HEK293 (cell line): ENCODE measurements at regions not wholly inside any gene's neighbourhood (a gene's known extent, or its start where the extent isn't known, plus 50 kb on each side); places are given as distances from the start of the nearest gene placed in this dataset.

Source experiments
- MZF1 ChIP-seq: fragments of 450-650 bp; formaldehyde crosslinking; IDR thresholded peaks from 2 replicates; pipeline ENCODE4 v1.5.1; 2017; ENCODE audit warnings: missing biosample characterization, missing genetic modification characterization, borderline replicate concordance
- ZNF155 ChIP-seq: fragments of 450-650 bp; formaldehyde crosslinking; IDR thresholded peaks from 2 replicates; pipeline ENCODE4 v1.5.1; 2016; ENCODE audit warnings: missing biosample characterization, missing genetic modification characterization
- ZNF221 ChIP-seq: fragments of 450-650 bp; formaldehyde crosslinking; IDR thresholded peaks from 2 replicates; pipeline ENCODE4 v1.5.1; 2017; ENCODE audit warnings: missing biosample characterization, missing genetic modification characterization, borderline replicate concordance
- ZNF561 ChIP-seq: fragments of 450-650 bp; IDR thresholded peaks from 2 replicates; pipeline ENCODE4 v1.5.1; 2018; ENCODE audit warnings: missing biosample characterization, missing genetic modification characterization, borderline replicate concordance
- TF ChIP-seq, protein P1 (sequence below): fragments of 450-650 bp; formaldehyde crosslinking; IDR thresholded peaks from 2 replicates; pipeline ENCODE4 v1.5.1; 2016; ENCODE audit warnings: missing biosample characterization, missing genetic modification characterization
- TF ChIP-seq, protein P2 (sequence below): fragments of 450-650 bp; formaldehyde crosslinking; IDR thresholded peaks from 2 replicates; pipeline ENCODE4 v1.5.1; 2016; ENCODE audit warnings: missing biosample characterization, missing genetic modification characterization

DNA sequence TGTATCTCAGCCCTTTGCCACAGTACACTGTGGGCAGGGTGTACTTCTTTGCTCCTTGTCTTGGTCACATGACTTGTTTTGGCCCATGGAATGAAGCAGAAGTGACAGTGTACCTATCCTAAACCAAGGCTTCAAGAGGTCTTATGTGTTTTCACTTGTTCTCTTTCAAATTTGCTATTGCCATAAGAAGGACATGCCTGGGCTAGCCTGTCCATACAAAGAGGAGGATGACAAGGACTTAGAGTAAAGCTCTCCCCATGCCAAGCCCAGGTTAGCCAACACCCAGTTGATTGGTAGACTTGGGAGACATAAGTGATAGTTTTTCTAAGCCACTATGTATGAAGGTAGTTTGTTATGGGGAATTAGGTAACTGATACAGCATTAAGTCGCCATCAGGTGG is 141.1 kb upstream of the MID1 start:
- TF ChIP-seq, protein P1, sequence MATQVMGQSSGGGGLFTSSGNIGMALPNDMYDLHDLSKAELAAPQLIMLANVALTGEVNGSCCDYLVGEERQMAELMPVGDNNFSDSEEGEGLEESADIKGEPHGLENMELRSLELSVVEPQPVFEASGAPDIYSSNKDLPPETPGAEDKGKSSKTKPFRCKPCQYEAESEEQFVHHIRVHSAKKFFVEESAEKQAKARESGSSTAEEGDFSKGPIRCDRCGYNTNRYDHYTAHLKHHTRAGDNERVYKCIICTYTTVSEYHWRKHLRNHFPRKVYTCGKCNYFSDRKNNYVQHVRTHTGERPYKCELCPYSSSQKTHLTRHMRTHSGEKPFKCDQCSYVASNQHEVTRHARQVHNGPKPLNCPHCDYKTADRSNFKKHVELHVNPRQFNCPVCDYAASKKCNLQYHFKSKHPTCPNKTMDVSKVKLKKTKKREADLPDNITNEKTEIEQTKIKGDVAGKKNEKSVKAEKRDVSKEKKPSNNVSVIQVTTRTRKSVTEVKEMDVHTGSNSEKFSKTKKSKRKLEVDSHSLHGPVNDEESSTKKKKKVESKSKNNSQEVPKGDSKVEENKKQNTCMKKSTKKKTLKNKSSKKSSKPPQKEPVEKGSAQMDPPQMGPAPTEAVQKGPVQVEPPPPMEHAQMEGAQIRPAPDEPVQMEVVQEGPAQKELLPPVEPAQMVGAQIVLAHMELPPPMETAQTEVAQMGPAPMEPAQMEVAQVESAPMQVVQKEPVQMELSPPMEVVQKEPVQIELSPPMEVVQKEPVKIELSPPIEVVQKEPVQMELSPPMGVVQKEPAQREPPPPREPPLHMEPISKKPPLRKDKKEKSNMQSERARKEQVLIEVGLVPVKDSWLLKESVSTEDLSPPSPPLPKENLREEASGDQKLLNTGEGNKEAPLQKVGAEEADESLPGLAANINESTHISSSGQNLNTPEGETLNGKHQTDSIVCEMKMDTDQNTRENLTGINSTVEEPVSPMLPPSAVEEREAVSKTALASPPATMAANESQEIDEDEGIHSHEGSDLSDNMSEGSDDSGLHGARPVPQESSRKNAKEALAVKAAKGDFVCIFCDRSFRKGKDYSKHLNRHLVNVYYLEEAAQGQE = no peak
- TF ChIP-seq MZF1 (tag by site-specific recombination) = no peak
- no peak for TF ChIP-seq ZNF221 (tag by site-specific recombination)
- TF ChIP-seq, protein P2, sequence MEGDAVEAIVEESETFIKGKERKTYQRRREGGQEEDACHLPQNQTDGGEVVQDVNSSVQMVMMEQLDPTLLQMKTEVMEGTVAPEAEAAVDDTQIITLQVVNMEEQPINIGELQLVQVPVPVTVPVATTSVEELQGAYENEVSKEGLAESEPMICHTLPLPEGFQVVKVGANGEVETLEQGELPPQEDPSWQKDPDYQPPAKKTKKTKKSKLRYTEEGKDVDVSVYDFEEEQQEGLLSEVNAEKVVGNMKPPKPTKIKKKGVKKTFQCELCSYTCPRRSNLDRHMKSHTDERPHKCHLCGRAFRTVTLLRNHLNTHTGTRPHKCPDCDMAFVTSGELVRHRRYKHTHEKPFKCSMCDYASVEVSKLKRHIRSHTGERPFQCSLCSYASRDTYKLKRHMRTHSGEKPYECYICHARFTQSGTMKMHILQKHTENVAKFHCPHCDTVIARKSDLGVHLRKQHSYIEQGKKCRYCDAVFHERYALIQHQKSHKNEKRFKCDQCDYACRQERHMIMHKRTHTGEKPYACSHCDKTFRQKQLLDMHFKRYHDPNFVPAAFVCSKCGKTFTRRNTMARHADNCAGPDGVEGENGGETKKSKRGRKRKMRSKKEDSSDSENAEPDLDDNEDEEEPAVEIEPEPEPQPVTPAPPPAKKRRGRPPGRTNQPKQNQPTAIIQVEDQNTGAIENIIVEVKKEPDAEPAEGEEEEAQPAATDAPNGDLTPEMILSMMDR (tag by site-specific recombination) = no peak
- no peak for TF ChIP-seq ZNF561 (tag by site-specific recombination)
- no peak for TF ChIP-seq ZNF155
